Sigmoid colon (tissue), 6 donors: ENCODE measurements at regions not wholly inside any gene's neighbourhood (a gene's known extent, or its start where the extent isn't known, plus 50 kb on each side); places are given as distances from the start of the nearest gene placed in this dataset.

ENCODE experiments used
- DNase-seq: peaks from one replicate; pipeline ENCODE4 v3.0.0-alpha.2; 2019
- H3K27ac ChIP-seq, 4 donors: fragments of 200-600 bp; sonication (generic); one replicate each; pipeline ENCODE4 v1.5.1; 2016 to 2019; ENCODE audit warnings: mild to moderate bottlenecking in 1 of 4
- H3K27me3 ChIP-seq, 3 donors: fragments of 200-600 bp; sonication (generic); one replicate each; pipeline ENCODE4 v1.5.1; 2019; ENCODE audit warnings: mild to moderate bottlenecking in 1 of 3
- H3K36me3 ChIP-seq, 4 donors: fragments of 200-600 bp; sonication (generic); one replicate each; pipeline ENCODE4 v1.5.1; 2016 to 2019
- H3K4me1 ChIP-seq, 4 donors: fragments of 200-600 bp; sonication (generic); one replicate each; pipeline ENCODE4 v1.5.1; 2017 to 2019
- H3K4me3 ChIP-seq, 4 donors: fragments of 200-600 bp; sonication (generic); one replicate each; pipeline ENCODE4 v1.5.1; 2017 to 2019; ENCODE audit warnings: mild to moderate bottlenecking in 2 of 4, moderate library complexity in 1 of 4
- H3K9me3 ChIP-seq, 4 donors: fragments of 200-600 bp in 3 of 4; sonication (generic) in 3 of 4; one replicate each; pipeline versions ENCODE4 v1.5.1 to v1.6.1; 2013 to 2019
- EP300 ChIP-seq, 4 donors: sonication (generic); formaldehyde crosslinking; IDR thresholded peaks; one replicate each; pipeline ENCODE4 v1.6.1; 2017; ENCODE audit warnings: antibody characterized with exemption in 4 of 4
- POLR2A ChIP-seq, 2 donors: fragments of 450-650 bp; IDR thresholded peaks; one replicate each; pipeline ENCODE4 v1.6.1; 2016; ENCODE audit warnings: antibody characterized with exemption in 2 of 2, mild to moderate bottlenecking in 2 of 2, moderate library complexity in 2 of 2
- POLR2AphosphoS5 ChIP-seq, 4 donors: sonication (generic); formaldehyde crosslinking; IDR thresholded peaks; one replicate each; pipeline ENCODE4 v1.6.1; 2017; ENCODE audit warnings: antibody characterized with exemption in 4 of 4
- WGBS, 2 donors: extraction: QIAGEN DNeasy Blood & Tissue Kit; methylation state at CpG; one replicate each; pipeline ENCODE4 v1.1.7; 2013; 5-methylcytosine and 5-hydroxymethylcytosine counted together
- intact Hi-C: fragments of 100-400 bp; cut with DNase I; formaldehyde crosslinking; loops from one replicate; pipeline ENCODE4 v1.15.1; 2023
- TF ChIP-seq, protein P1 (sequence below), 4 experiments: fragments of 450-650 bp in 3 of 4; fragments of 200-600 bp in 1 of 4; IDR thresholded peaks; one replicate each; pipeline ENCODE4 v1.5.1; 2016 to 2019; ENCODE audit warnings: antibody characterized with exemption in 4 of 4, mild to moderate bottlenecking in 3 of 4, moderate library complexity in 2 of 4
- donor health status: healthy with polysubstance abuse.
- donor health status: healthy.

GRCh38 chr11:92436034-92436920 is 211.7 kb downstream of the FAT3 start:
- Histone ChIP-seq H3K9me3 (peaks cover 0 to 3% (median 0%) of the 10 kb centered on the region in 4 donors), H3K27me3 (no peaks in the 10 kb centered on the region), H3K27ac (no peak overlapping the region), H3K4me1 (peaks cover 0 to 6% (median 3%) of the 10 kb centered on the region in 4 donors), H3K4me3 (no peak overlapping the region), H3K36me3 (no peaks in the 10 kb centered on the region)
- intact Hi-C loops, result no loop called here
- WGBS, 2 donors, result 85 to 87% methylated on average over 8 of the region's 8 CpGs
- TF ChIP-seq EP300 (IDR thresholded peaks at IDR 0.05) (no peak), POLR2AphosphoS5 (IDR thresholded peaks at IDR 0.05) (no peak), POLR2A (IDR thresholded peaks at IDR 0.05) (no peak)
- TF ChIP-seq, protein P1, sequence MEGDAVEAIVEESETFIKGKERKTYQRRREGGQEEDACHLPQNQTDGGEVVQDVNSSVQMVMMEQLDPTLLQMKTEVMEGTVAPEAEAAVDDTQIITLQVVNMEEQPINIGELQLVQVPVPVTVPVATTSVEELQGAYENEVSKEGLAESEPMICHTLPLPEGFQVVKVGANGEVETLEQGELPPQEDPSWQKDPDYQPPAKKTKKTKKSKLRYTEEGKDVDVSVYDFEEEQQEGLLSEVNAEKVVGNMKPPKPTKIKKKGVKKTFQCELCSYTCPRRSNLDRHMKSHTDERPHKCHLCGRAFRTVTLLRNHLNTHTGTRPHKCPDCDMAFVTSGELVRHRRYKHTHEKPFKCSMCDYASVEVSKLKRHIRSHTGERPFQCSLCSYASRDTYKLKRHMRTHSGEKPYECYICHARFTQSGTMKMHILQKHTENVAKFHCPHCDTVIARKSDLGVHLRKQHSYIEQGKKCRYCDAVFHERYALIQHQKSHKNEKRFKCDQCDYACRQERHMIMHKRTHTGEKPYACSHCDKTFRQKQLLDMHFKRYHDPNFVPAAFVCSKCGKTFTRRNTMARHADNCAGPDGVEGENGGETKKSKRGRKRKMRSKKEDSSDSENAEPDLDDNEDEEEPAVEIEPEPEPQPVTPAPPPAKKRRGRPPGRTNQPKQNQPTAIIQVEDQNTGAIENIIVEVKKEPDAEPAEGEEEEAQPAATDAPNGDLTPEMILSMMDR (IDR thresholded peaks at IDR 0.05), result no peak
- DNase-seq, result no peak

- Histone ChIP-seq H3K27me3 (no peaks in the 10 kb centered on the region), H3K27ac (no peak overlapping the region), H3K36me3 (no peaks in the 10 kb centered on the region), H3K4me1 (peaks cover 0 to 31% (median 20%) of the 10 kb centered on the region in 4 donors), H3K4me3 (no peak overlapping the region), H3K9me3 (no peaks in the 10 kb centered on the region)
- 63 to 78% methylated on average over 1 of the region's 1 CpG for WGBS, 2 donors
- intact Hi-C loops, result no loop called here
- no peak for TF ChIP-seq POLR2AphosphoS5 (IDR thresholded peaks at IDR 0.05)
- TF ChIP-seq, protein P1 (IDR thresholded peaks at IDR 0.05), result no peak
- no peak for TF ChIP-seq EP300 (IDR thresholded peaks at IDR 0.05)
- TF ChIP-seq POLR2A (IDR thresholded peaks at IDR 0.05), result no peak
- DNase-seq, result no peak
Observed at GRCh38 chr11:92439133-92439532, 214.5 kb downstream of the FAT3 start.

- H3K36me3 ChIP-seq, result no peaks in the 10 kb centered on the region
- intact Hi-C loops, result no loop called here
- H3K27me3 ChIP-seq, result no peaks in the 10 kb centered on the region
- H3K4me3 ChIP-seq, result no peak overlapping the region
- 69 to 73% methylated on average over 4 of the region's 4 CpGs for WGBS, 2 donors
- no peak for DNase-seq
- H3K27ac ChIP-seq, result no peak overlapping the region
- H3K9me3 ChIP-seq, result no peaks in the 10 kb centered on the region
- H3K4me1 ChIP-seq, result peaks cover 0 to 31% (median 20%) of the 10 kb centered on the region in 4 donors
- TF ChIP-seq, protein P1 (IDR thresholded peaks at IDR 0.05), result no peak
Observed at GRCh38 chr11:92440701-92441442, 216.3 kb downstream of the FAT3 start.

DNA sequence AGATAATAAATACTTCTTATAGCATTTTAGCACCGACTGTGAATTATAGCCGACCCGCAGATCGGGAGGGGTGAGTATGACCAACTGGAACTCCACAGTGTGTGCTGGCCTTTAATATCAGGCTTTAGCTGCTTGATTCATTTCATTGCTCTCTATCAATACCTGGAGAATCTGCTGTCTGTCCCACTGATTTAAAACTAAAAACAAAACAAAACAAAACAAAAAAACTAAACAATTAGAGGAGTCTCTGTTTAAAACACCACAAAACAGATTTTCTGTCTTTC is 216.8 kb downstream of the FAT3 start:
- no peaks in the 10 kb centered on the region for H3K27me3 ChIP-seq
- H3K4me1 ChIP-seq, result peaks cover 0 to 31% (median 20%) of the 10 kb centered on the region in 4 donors
- no peak overlapping the region for H3K4me3 ChIP-seq
- H3K9me3 ChIP-seq, result no peaks in the 10 kb centered on the region
- no peaks in the 10 kb centered on the region for H3K36me3 ChIP-seq
- H3K27ac ChIP-seq, result no peak overlapping the region
- intact Hi-C loops, result no loop called here
- no peak for DNase-seq
- no peak for TF ChIP-seq POLR2A (IDR thresholded peaks at IDR 0.05)
- no peak for TF ChIP-seq POLR2AphosphoS5 (IDR thresholded peaks at IDR 0.05)
- TF ChIP-seq, protein P1 (IDR thresholded peaks at IDR 0.05), result no peak
- TF ChIP-seq EP300 (IDR thresholded peaks at IDR 0.05), result no peak
- whole genome bisulfite sequencing, 2 donors, result 77 to 84% methylated on average over 4 of the region's 4 CpGs
